HepG2 (cell line): ENCODE measurements at regions not wholly inside any gene's neighbourhood (a gene's known extent, or its start where the extent isn't known, plus 50 kb on each side); places are given as distances from the start of the nearest gene placed in this dataset.

Experiments
- ATAC-seq: fragments of 200-7000 bp; cut with Tn5 transposase; 3 replicates; pipeline ENCODE4 v1.9.1; 2020; ENCODE audit warnings: mild to moderate bottlenecking, moderate library complexity
- BruUV-seq: library from RNA; stranded (reverse); fragments of 400-500 nt; replicated peaks from 2 replicates; lab custom pipeline; 2021; lab: Mats Ljungman, UMichigan
- CTCF ChIA-PET: fragments of 300-600 bp; formaldehyde crosslinking; extraction: SDS; loops from one replicate; lab custom pipeline; 2021; ENCODE audit warnings: low total read pairs, inconsistent platforms, low intra/inter-chr PET ratio; lab: Yijun Ruan, JAX
- POLR2A ChIA-PET: fragments of 350-600 bp; sonication (Branson Sonifier 250); formaldehyde crosslinking; loops from one replicate; lab custom pipeline; 2020; ENCODE audit warnings: antibody characterized with exemption, inconsistent platforms; lab: Yijun Ruan, JAX
- DNase-seq: peaks from one replicate; pipeline ENCODE4 v3.0.0-alpha.2; 2015; ENCODE audit warnings: low spot score
- FAIRE-seq: peaks from 3 replicates; lab custom pipeline; 2011; peaks lifted over from hg19 to GRCh38; lab: Jason Lieb, UNC
- H2AFZ ChIP-seq: one replicate; pipeline ENCODE4 v1.6.1; 2011; ENCODE audit warnings: low read length, inconsistent platforms
- H3K27ac ChIP-seq: fragments of 300-600 bp; 3 replicates; pipeline ENCODE4 v1.8.0; 2011; ENCODE audit warnings: mixed run types, mild to moderate bottlenecking, mixed read lengths, low read length, inconsistent platforms; ENCODE audit not compliant: insufficient read depth; ENCODE audit errors: extremely low read length
- H3K27me3 ChIP-seq, 2 experiments: fragments of 200-600 bp in 1 of 2; 2 replicates in 1 of 2; 3 replicates in 1 of 2; pipeline versions ENCODE4 v1.6.0 to v1.8.0; 2011; ENCODE audit warnings: low read length in 2 of 2, mild to moderate bottlenecking in 2 of 2, moderate library complexity in 2 of 2, inconsistent platforms in 1 of 2; ENCODE audit not compliant: insufficient read depth in 2 of 2, control insufficient read depth in 1 of 2
- H3K36me3 ChIP-seq, 2 experiments: fragments of 200-600 bp in 1 of 2; replicated peaks in 1 of 2; 2 replicates in 1 of 2; 3 replicates in 1 of 2; pipeline versions ENCODE4 v1.5.1 to v1.8.0; 2011; ENCODE audit warnings: low read length in 2 of 2, inconsistent platforms in 1 of 2; ENCODE audit not compliant: insufficient read depth in 2 of 2, control insufficient read depth in 1 of 2
- H3K4me1 ChIP-seq: 2 replicates; pipeline ENCODE4 v1.5.1; 2012; ENCODE audit warnings: low read length, inconsistent platforms; ENCODE audit not compliant: insufficient read depth
- H3K4me2 ChIP-seq: 2 replicates; pipeline ENCODE4 v1.6.0; 2011; ENCODE audit warnings: low read depth, low read length, inconsistent platforms
- H3K4me3 ChIP-seq, 3 experiments: fragments of 200-600 bp in 1 of 3; sonication (generic), shearing (Covaris generic) in 1 of 3; replicated peaks in 1 of 3; 2 replicates each; pipeline ENCODE4 v1.5.1; 2011 to 2016; ENCODE audit warnings: low read length in 3 of 3, inconsistent platforms in 2 of 3, low read depth in 2 of 3, mild to moderate bottlenecking in 2 of 3, control low read depth in 1 of 3, mixed read lengths in 1 of 3; ENCODE audit not compliant: insufficient read depth in 1 of 3
- H3K79me2 ChIP-seq: one replicate; pipeline ENCODE4 v1.6.1; 2011; ENCODE audit warnings: low read length, inconsistent platforms; ENCODE audit not compliant: insufficient read depth
- H3K9ac ChIP-seq: 2 replicates; pipeline ENCODE4 v1.6.0; 2011; ENCODE audit warnings: mild to moderate bottlenecking, low read depth, low read length, inconsistent platforms; ENCODE audit not compliant: insufficient read depth
- H3K9me3 ChIP-seq: 2 replicates; pipeline ENCODE4 v1.5.1; 2012; ENCODE audit warnings: mild to moderate bottlenecking, low read length
- H4K20me1 ChIP-seq: 2 replicates; pipeline ENCODE4 v1.6.0; 2011; ENCODE audit warnings: inconsistent platforms, mild to moderate bottlenecking, low read length, moderate library complexity; ENCODE audit not compliant: insufficient read depth
- ARNTL ChIP-seq: sonication (generic); formaldehyde crosslinking; IDR thresholded peaks from 2 replicates; pipeline ENCODE4 v1.4.0; 2020; ENCODE audit warnings: mild to moderate bottlenecking, missing genetic modification reagents
- CEBPZ ChIP-seq: IDR thresholded peaks from 2 replicates; pipeline ENCODE4 v1.6.1; 2012; ENCODE audit warnings: low read length, improper control_type of control experiment
- E2F2 ChIP-seq: sonication (generic); formaldehyde crosslinking; IDR thresholded peaks from 2 replicates; pipeline ENCODE4 v1.4.0; 2020; ENCODE audit warnings: missing genetic modification reagents, borderline replicate concordance
- KIAA2018 ChIP-seq: sonication (generic); formaldehyde crosslinking; IDR thresholded peaks from 2 replicates; pipeline ENCODE4 v1.5.0; 2020; ENCODE audit warnings: mild to moderate bottlenecking, missing genetic modification reagents, borderline replicate concordance
- MTA3 ChIP-seq: sonication (generic); formaldehyde crosslinking; IDR thresholded peaks from 2 replicates; pipeline ENCODE4 v1.4.0; 2020; ENCODE audit warnings: missing genetic modification reagents
- RFX5 ChIP-seq: IDR thresholded peaks from 2 replicates; pipeline ENCODE4 v1.6.1; 2011; ENCODE audit warnings: low read depth, low read length, improper control_type of control experiment
- RNF2 ChIP-seq: fragments of 450-650 bp; conservative IDR thresholded peaks from 2 replicates; pipeline ENCODE4 v1.6.1; 2016; ENCODE audit warnings: low read depth
- THAP11 ChIP-seq: IDR thresholded peaks from 2 replicates; pipeline ENCODE4 v1.6.1; 2016; ENCODE audit warnings: missing biosample characterization, missing genetic modification reagents
- ZBTB26 ChIP-seq: IDR thresholded peaks from 2 replicates; pipeline ENCODE4 v1.6.1; 2016; ENCODE audit warnings: missing compliant biosample characterization, missing genetic modification reagents, borderline replicate concordance
- ZFP82 ChIP-seq: sonication (generic); formaldehyde crosslinking; IDR thresholded peaks from 2 replicates; pipeline ENCODE4 v1.5.1; 2020; ENCODE audit warnings: mild to moderate bottlenecking, missing genetic modification reagents, borderline replicate concordance
- ZNF160 ChIP-seq: sonication (generic); formaldehyde crosslinking; IDR thresholded peaks from 2 replicates; pipeline ENCODE4 v1.8.0; 2022; ENCODE audit warnings: mild to moderate bottlenecking, inconsistent platforms, missing genetic modification reagents
- ZNF30 ChIP-seq: sonication (generic); formaldehyde crosslinking; IDR thresholded peaks from 2 replicates; pipeline ENCODE4 v1.5.0; 2020; ENCODE audit warnings: mild to moderate bottlenecking, missing genetic modification reagents
- WGBS: methylation state at CpG from one replicate; pipeline ENCODE4 v1.1.6; 2017; ENCODE audit warnings: low lambda C conversion rate; 5-methylcytosine and 5-hydroxymethylcytosine counted together
- in situ Hi-C: cut with HindIII; loops from 2 replicates; pipeline ENCODE4 v1.10.0; 2017; ENCODE audit warnings: low pct_unique_long_range_greater_than_20kb; ENCODE audit not compliant: extremely low pct_ligation_motif_present
- intact Hi-C: fragments of 100-400 bp; cut with micrococcal nuclease; formaldehyde crosslinking; loops from one replicate; pipeline ENCODE4 v1.10.0; 2022; ENCODE audit not compliant: unreplicated experiment

- H3K9ac ChIP-seq: no peak overlapping the region
- H3K79me2 ChIP-seq: no peaks in the 10 kb centered on the region
- CTCF ChIA-PET: no interaction called here
- H3K4me2 ChIP-seq: no peak overlapping the region
- DNase-seq (no peak), FAIRE-seq (no peak), ATAC-seq (no peak)
- BruUV-seq: no TSS peak
- 27% methylated on average over 5 of the region's 5 CpGs for WGBS
- intact Hi-C loops (no loop called here), in situ Hi-C loops (no loop called here)
- H4K20me1 ChIP-seq: no peaks in the 10 kb centered on the region
- no peaks in the 10 kb centered on the region for H3K9me3 ChIP-seq
- no peak overlapping the region for H3K27ac ChIP-seq
- no peaks in the 10 kb centered on the region for H3K27me3 ChIP-seq
- H3K4me3 ChIP-seq: no peak overlapping the region
- H3K36me3 ChIP-seq: no peaks in the 10 kb centered on the region
- POLR2A ChIA-PET: no interaction called here
- no peak overlapping the region for H2AFZ ChIP-seq
- H3K4me1 ChIP-seq: no peaks in the 10 kb centered on the region
- TF ChIP-seq RFX5 (no peak), KIAA2018 (CRISPR knock-in tag) (no peak), ZBTB26 (CRISPR knock-in tag) (no peak), MTA3 (CRISPR knock-in tag) (no peak), ZNF160 (no peak), ZFP82 (CRISPR knock-in tag) (no peak), E2F2 (CRISPR knock-in tag) (no peak), RNF2 (no peak), CEBPZ (no peak), ZNF30 (CRISPR knock-in tag) (no peak), THAP11 (CRISPR knock-in tag) (no peak), ARNTL (no peak)
Observed at GRCh38 chr7:41013117-41013516, 689.8 kb downstream of the INHBA start.
